NCI-H128 (cell line): ENCODE measurements at regions not wholly inside any gene's neighbourhood (a gene's known extent, or its start where the extent isn't known, plus 50 kb on each side); places are given as distances from the start of the nearest gene placed in this dataset.

Experiments
- DNase-seq: peaks from one replicate; lab custom pipeline; 2025; ENCODE audit not compliant: unreplicated experiment; lab: John Stamatoyannopoulos, UW

DNA sequence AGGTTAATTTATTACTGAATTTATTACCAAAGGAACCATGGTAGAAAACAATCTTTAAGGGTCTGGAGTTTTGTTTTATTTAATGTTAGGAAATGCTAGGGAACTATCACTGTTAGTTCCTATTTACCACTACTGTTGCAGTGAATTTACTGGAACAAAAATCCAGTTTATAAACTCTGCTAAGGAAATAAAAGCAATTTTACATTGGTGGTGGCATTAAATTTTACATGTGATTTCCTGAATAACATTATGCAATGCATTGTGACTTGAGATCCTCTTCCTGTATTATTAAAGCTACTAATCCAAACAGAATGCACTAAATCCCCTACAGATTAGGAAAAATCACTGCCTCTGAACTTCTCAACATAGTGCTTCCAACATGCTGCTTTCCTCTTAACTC lies 599.5 kb upstream of the PTGER4 start:
- DNase-seq, result no peak

DNA sequence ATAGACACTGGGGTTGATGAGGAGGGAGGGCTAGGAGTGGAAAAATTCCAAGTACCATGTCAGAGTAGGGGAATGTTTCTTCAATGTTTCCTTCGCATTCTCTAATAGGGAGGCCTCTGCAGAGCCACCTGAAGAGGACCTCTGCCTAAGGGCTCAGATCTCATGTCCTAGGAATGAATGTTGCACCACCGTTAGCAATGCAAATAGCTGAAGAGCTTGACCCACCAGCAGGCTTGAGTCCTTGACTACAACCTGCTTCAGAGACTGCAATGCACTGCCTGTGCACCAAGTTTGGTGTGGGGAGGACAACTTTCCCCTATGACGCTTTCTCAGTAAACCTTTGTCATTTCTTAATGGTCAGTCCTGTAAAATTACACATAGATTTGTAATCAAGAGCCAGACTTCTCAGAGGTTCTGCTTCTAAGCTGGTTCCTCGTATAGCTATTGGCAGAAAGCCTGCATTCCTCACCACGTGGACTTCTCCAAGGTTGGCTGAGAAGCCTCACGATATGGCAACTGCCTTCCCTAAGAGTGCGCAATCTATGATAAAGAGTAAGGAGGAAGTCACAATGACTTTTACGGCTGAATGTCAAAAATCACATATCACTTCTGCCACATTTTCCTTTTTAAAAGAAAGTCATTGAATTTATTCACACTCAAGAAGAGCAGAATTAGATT lies 600.7 kb upstream of the PTGER4 start:
- DNase-seq, result no peak

- no peak for DNase-seq
Measured at GRCh38 chr5:40074826-40075225, 604.9 kb upstream of the PTGER4 start.

- no peak for DNase-seq
Measured at GRCh38 chr5:40073927-40074326, 605.8 kb upstream of the PTGER4 start.

DNA sequence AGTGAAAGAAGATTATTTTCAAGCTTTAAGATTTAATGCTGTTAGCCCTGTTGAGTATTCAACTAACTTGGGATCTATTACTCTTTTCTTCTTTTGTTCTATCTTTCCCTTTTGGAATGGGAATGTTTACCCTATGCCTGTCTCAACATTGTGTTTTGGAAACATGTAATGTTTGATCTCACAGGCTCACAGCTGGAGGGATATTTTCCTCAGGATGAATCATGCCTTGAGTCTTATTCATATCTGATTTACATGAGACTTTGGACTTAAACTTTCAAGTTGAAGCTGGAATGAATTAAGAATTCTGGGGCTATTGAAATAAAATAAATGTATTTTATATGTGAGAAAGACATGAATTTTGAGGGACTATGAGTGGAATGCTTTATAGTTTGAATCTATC lies 607.8 kb upstream of the PTGER4 start:
- no peak for DNase-seq

- DNase-seq, result no peak
Measured at GRCh38 chr5:40066616-40067015, 613.1 kb upstream of the PTGER4 start.

GRCh38 chr5:40052808-40053207 lies 626.9 kb upstream of the PTGER4 start:
- no peak for DNase-seq

DNA sequence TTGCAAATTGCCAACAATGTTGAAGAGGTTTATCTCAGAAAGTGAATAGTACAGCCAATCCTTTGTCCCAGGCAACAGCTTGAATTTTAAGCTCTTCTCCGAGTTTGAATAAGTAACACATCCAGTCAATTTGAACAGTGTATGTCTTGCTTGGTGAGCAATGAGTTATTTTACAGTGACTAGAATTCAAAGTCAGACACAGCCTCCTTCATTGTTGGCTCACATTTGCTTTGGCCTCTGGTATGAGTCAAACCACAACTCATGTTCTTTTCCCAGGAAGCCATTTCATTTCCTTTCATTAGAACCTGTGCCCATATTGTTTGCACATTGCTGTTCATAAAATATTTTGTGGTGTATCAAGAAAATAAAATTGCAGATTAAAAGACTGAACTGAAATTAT lies 622.0 kb upstream of the DAB2 start:
- DNase-seq, result no peak

DNA sequence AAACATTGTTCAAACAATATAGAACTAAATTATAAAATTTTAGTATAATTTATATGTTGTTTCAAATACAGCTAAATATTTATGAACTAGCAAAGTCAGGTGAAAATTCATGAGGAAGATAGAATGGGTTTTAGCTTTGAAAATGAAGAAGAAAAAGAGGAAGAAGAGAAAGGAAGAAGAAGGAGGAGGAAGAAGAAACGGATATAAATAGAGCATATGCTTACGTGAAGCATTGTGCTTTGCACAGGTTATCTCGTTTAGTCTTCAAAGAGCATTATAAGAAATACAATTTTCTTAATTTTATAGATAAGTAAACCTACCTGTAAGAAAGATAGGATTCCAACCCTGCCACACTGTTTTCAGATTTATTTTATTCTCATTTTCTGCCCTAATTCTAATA lies 620.6 kb upstream of the DAB2 start:
- no peak for DNase-seq

- DNase-seq, result no peak
Measured at GRCh38 chr5:40043916-40044315, 619.1 kb upstream of the DAB2 start.

DNA sequence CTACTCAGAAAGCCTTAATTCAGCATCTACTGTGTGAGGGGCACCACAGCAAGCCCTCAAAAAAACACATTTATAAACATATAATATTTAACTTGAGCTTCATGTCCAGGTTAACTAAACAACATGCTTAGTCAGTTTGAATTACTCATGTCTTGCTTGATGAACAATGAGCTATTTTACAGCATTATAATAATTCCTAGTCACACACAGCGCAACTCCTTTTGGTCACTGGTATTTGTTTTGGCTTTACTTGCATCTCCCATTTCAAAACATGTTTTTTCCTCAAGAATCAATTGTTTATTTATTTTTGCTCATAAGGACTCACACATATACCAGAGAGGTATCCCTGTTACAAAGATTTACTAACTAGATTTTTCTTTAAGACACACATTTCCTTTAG lies 616.7 kb upstream of the DAB2 start:
- DNase-seq, result no peak

GRCh38 chr5:40037713-40038112 lies 612.9 kb upstream of the DAB2 start:
- DNase-seq, result no peak

GRCh38 chr5:40034441-40034840 lies 609.7 kb upstream of the DAB2 start:
- no peak for DNase-seq

DNA sequence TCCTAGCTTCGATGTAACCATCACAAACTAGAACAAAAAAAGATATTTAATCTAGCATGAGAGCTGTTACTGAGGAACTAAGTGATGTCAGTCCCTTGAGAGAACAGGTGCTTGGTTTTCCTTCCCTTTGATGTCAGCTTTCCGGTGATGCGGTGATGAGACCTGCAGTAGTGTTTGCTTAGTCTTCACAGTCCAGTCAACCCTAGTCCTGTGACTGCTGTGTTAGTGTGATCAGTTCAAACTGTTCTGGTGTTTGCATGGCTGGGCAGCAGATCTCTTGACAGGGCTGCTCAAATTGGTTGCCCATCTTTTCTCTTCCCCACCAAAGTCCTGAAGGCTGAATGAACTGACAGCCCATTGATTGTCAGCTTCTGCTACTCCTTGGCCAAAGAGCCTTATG lies 608.6 kb upstream of the DAB2 start:
- DNase-seq, result no peak

DNA sequence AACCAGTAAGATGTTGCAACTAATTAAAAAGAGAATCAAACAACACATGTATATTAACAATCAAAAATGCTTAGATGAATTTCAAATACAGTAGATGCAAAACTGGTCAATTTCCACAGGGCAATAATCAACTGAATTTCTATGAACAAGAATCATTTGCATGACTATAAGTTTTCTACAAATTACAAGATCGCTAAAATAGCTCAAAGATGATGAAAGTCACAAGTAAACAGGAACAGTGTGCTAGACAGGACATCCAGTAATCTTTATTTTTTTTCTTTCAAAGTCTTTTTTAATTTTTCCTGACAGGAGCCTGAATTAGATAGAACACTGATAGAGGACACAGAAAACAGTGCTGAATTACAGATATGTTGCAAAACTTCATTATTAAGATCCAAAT lies 608.2 kb upstream of the DAB2 start:
- DNase-seq, result no peak

GRCh38 chr5:40030661-40031060 lies 605.9 kb upstream of the DAB2 start:
- DNase-seq, result no peak

GRCh38 chr5:40029711-40030495 lies 605.1 kb upstream of the DAB2 start:
- DNase-seq, result no peak

- DNase-seq, result no peak
Measured at GRCh38 chr5:40027400-40027799, 602.6 kb upstream of the DAB2 start.

GRCh38 chr5:40025586-40025985 lies 600.8 kb upstream of the DAB2 start:
- no peak for DNase-seq

DNA sequence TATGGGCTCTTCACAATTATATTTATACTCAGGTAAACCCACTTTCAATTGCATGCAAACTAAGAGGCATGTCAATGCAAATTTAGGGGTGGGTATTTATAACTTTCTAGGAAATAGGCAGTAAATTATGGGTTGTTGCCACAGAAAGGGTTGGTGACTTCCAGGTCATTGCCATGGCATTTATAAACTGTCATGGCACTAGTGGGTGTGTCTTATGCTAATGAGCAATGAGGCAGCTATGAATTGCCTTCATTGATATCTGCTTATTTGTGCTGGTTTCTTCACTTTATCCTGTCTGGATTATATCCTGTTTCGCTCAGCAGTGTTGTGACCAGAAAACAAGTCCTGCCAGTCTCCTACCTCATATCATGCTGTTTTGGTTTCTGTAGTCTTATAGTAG lies 597.3 kb upstream of the DAB2 start:
- DNase-seq, result no peak

DNA sequence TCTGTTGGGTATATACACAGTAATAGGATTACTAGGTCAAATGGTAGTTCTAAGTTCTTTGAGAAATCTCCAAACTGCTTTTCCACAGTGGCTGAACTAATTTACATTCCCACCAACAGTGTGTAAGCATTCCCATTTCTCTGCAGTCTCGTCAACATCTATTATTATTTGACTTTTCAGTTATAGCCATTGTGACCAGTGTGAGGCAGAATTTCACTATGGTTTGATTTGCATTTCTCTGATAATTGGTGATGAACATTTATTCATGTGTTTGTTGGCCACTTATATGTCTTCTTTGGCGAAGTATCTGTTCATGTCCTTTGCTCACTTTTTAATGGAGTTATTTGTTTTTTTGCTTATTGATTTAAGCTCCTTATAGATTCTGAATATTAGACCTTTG lies 596.2 kb upstream of the DAB2 start:
- DNase-seq, result no peak

- no peak for DNase-seq
Measured at GRCh38 chr5:40017918-40018317, 593.1 kb upstream of the DAB2 start.

GRCh38 chr5:40017135-40017534 lies 592.4 kb upstream of the DAB2 start:
- DNase-seq, result no peak
